HEK293 (cell line): ENCODE measurements at regions not wholly inside any gene's neighbourhood (a gene's known extent, or its start where the extent isn't known, plus 50 kb on each side); places are given as distances from the start of the nearest gene placed in this dataset.

ENCODE experiments used
- INSM2 ChIP-seq: fragments of 450-650 bp; formaldehyde crosslinking; IDR thresholded peaks from 2 replicates; pipeline ENCODE4 v1.5.1; 2016; ENCODE audit warnings: missing biosample characterization, missing genetic modification characterization
- KLF9 ChIP-seq: fragments of 450-650 bp; formaldehyde crosslinking; IDR thresholded peaks from 2 replicates; pipeline ENCODE4 v1.5.1; 2016; ENCODE audit warnings: missing biosample characterization, missing genetic modification characterization, low read depth
- PRDM4 ChIP-seq: fragments of 450-650 bp; formaldehyde crosslinking; IDR thresholded peaks from 2 replicates; pipeline ENCODE4 v1.5.1; 2017; ENCODE audit warnings: missing biosample characterization, missing genetic modification characterization
- PRDM6 ChIP-seq: fragments of 450-650 bp; formaldehyde crosslinking; IDR thresholded peaks from 2 replicates; pipeline ENCODE4 v1.5.1; 2017; ENCODE audit warnings: missing biosample characterization, missing genetic modification characterization
- TSHZ1 ChIP-seq: fragments of 450-650 bp; formaldehyde crosslinking; IDR thresholded peaks from 2 replicates; pipeline ENCODE4 v1.5.1; 2016; ENCODE audit warnings: missing biosample characterization, missing genetic modification characterization, borderline replicate concordance
- YY1 ChIP-seq: fragments of 450-650 bp; formaldehyde crosslinking; IDR thresholded peaks from 2 replicates; pipeline ENCODE4 v1.5.1; 2018; ENCODE audit warnings: missing biosample characterization, missing genetic modification characterization
- ZIC2 ChIP-seq: fragments of 450-650 bp; formaldehyde crosslinking; IDR thresholded peaks from 2 replicates; pipeline ENCODE4 v1.5.1; 2016; ENCODE audit warnings: missing biosample characterization, missing genetic modification characterization
- ZNF302 ChIP-seq: fragments of 450-650 bp; formaldehyde crosslinking; IDR thresholded peaks from 2 replicates; pipeline ENCODE4 v1.5.1; 2016; ENCODE audit warnings: missing biosample characterization, missing genetic modification characterization, low read depth
- ZNF768 ChIP-seq: fragments of 450-650 bp; formaldehyde crosslinking; IDR thresholded peaks from 2 replicates; pipeline ENCODE4 v1.5.1; 2018; ENCODE audit warnings: missing biosample characterization, mild to moderate bottlenecking, missing genetic modification characterization
- TF ChIP-seq, protein P1 (sequence below): fragments of 450-650 bp; formaldehyde crosslinking; IDR thresholded peaks from 2 replicates; pipeline ENCODE4 v1.5.1; 2016; ENCODE audit warnings: missing biosample characterization, missing genetic modification characterization

- TF ChIP-seq, protein P1, sequence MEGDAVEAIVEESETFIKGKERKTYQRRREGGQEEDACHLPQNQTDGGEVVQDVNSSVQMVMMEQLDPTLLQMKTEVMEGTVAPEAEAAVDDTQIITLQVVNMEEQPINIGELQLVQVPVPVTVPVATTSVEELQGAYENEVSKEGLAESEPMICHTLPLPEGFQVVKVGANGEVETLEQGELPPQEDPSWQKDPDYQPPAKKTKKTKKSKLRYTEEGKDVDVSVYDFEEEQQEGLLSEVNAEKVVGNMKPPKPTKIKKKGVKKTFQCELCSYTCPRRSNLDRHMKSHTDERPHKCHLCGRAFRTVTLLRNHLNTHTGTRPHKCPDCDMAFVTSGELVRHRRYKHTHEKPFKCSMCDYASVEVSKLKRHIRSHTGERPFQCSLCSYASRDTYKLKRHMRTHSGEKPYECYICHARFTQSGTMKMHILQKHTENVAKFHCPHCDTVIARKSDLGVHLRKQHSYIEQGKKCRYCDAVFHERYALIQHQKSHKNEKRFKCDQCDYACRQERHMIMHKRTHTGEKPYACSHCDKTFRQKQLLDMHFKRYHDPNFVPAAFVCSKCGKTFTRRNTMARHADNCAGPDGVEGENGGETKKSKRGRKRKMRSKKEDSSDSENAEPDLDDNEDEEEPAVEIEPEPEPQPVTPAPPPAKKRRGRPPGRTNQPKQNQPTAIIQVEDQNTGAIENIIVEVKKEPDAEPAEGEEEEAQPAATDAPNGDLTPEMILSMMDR (tag by site-specific recombination), result no peak
- TF ChIP-seq ZIC2 (tag by site-specific recombination) (no peak), ZNF768 (tag by site-specific recombination) (no peak), YY1 (no peak), TSHZ1 (no peak), PRDM6 (tag by site-specific recombination) (no peak), PRDM4 (tag by site-specific recombination) (no peak), INSM2 (no peak), ZNF302 (tag by site-specific recombination) (no peak), KLF9 (tag by site-specific recombination) (no peak)
Measured at GRCh38 chr13:109949397-109949796, 163.0 kb upstream of the IRS2 start.
